ENCODE measurements at regions not wholly inside any gene's neighbourhood (a gene's known extent, or its start where the extent isn't known, plus 50 kb on each side); places are given as distances from the start of the nearest gene placed in this dataset.

- no peaks in the 10 kb centered on the region for H3K36me3 Mint-ChIP-seq (ENCODE audit: low read depth, unreplicated experiment)
- no peaks in the 10 kb centered on the region for H3K4me1 ChIP-seq (ENCODE audit: insufficient read depth, low read length)
- no peak for FAIRE-seq
- H3K9me3 Mint-ChIP-seq (ENCODE audit: unreplicated experiment): peaks cover 2% of the 10 kb centered on the region
- H3K4me3 ChIP-seq (ENCODE audit: insufficient read depth, low read depth, low read length): no peak overlapping the region
- H3K27ac ChIP-seq (ENCODE audit: low read depth, low read length): no peak overlapping the region
- TF ChIP-seq, protein P1, sequence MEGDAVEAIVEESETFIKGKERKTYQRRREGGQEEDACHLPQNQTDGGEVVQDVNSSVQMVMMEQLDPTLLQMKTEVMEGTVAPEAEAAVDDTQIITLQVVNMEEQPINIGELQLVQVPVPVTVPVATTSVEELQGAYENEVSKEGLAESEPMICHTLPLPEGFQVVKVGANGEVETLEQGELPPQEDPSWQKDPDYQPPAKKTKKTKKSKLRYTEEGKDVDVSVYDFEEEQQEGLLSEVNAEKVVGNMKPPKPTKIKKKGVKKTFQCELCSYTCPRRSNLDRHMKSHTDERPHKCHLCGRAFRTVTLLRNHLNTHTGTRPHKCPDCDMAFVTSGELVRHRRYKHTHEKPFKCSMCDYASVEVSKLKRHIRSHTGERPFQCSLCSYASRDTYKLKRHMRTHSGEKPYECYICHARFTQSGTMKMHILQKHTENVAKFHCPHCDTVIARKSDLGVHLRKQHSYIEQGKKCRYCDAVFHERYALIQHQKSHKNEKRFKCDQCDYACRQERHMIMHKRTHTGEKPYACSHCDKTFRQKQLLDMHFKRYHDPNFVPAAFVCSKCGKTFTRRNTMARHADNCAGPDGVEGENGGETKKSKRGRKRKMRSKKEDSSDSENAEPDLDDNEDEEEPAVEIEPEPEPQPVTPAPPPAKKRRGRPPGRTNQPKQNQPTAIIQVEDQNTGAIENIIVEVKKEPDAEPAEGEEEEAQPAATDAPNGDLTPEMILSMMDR (IDR thresholded peaks at IDR 0.05; ENCODE audit: insufficient read depth, low read depth, low read length): no peak
- TF ChIP-seq EZH2 (IDR thresholded peaks at IDR 0.05; ENCODE audit: insufficient read depth, low read length): no peak
- H3K79me2 ChIP-seq (ENCODE audit: insufficient read depth, low read length): no peaks in the 10 kb centered on the region
- no peak overlapping the region for H3K4me2 ChIP-seq (ENCODE audit: low read length)
- no peaks in the 10 kb centered on the region for H3K36me3 ChIP-seq (ENCODE audit: insufficient read depth, low read length)
- H2AFZ ChIP-seq (ENCODE audit: low read depth, low read length): no peak overlapping the region
- no peak overlapping the region for H3K27ac Mint-ChIP-seq (ENCODE audit: unreplicated experiment)
- no peaks in the 10 kb centered on the region for H4K20me1 ChIP-seq (ENCODE audit: insufficient read depth, low read length)
- no peak overlapping the region for H3K9ac ChIP-seq (ENCODE audit: low read length)
- no peaks in the 10 kb centered on the region for H3K9me3 ChIP-seq (ENCODE audit: insufficient read depth, low read depth, low read length)
- no peak overlapping the region for H3K4me3 Mint-ChIP-seq (ENCODE audit: unreplicated experiment)
- no peak for DNase-seq (ENCODE audit: low read depth)
- no peaks in the 10 kb centered on the region for H3K4me1 Mint-ChIP-seq (ENCODE audit: low read depth, unreplicated experiment)
- H3K27me3 Mint-ChIP-seq (ENCODE audit: low read depth, unreplicated experiment): no peaks in the 10 kb centered on the region
- H3K27me3 ChIP-seq (ENCODE audit: insufficient read depth, low read length): no peaks in the 10 kb centered on the region
Observed at GRCh38 chr18:32529722-32530420, 59.2 kb upstream of the GAREM1 start.

DNA sequence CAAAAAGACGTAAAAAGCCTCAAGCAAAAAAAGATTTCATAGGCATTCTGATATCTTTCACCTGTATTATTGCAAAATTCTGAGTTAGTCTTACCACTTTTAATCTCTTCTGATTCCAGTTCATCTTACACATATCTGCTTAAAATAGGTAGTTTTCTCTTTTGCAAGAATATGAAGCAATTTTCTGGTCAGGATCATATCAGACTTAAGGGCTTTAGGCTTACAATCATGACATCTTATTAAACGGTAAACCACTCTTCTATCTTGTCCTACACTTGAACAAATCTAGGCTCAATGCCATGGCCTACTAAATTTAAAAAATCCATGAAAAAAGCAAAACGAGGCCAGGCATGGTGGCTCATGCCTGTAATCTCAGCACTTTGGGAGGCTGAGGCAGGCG, 50.1 kb upstream of the GAREM1 start:
- Histone ChIP-seq H3K27ac (ENCODE audit: low read depth, low read length) (no peak overlapping the region), H3K4me1 (ENCODE audit: insufficient read depth, low read length) (no peaks in the 10 kb centered on the region), H3K79me2 (ENCODE audit: insufficient read depth, low read length) (no peaks in the 10 kb centered on the region), H3K4me3 (ENCODE audit: insufficient read depth, low read depth, low read length) (no peak overlapping the region), H4K20me1 (ENCODE audit: insufficient read depth, low read length) (no peaks in the 10 kb centered on the region), H2AFZ (ENCODE audit: low read depth, low read length) (no peak overlapping the region), H3K36me3 (ENCODE audit: insufficient read depth, low read length) (no peaks in the 10 kb centered on the region), H3K9ac (ENCODE audit: low read length) (no peak overlapping the region), H3K9me3 (ENCODE audit: insufficient read depth, low read depth, low read length) (no peaks in the 10 kb centered on the region), H3K27me3 (ENCODE audit: insufficient read depth, low read length) (no peaks in the 10 kb centered on the region), H3K4me2 (ENCODE audit: low read length) (no peak overlapping the region)
- Mint-ChIP-seq H3K4me3 (ENCODE audit: unreplicated experiment) (no peak overlapping the region), H3K27me3 (ENCODE audit: low read depth, unreplicated experiment) (no peaks in the 10 kb centered on the region), H3K4me1 (ENCODE audit: low read depth, unreplicated experiment) (no peaks in the 10 kb centered on the region), H3K9me3 (ENCODE audit: unreplicated experiment) (no peaks in the 10 kb centered on the region), H3K36me3 (ENCODE audit: low read depth, unreplicated experiment) (no peaks in the 10 kb centered on the region), H3K27ac (ENCODE audit: unreplicated experiment) (no peak overlapping the region)
- FAIRE-seq (no peak), DNase-seq (ENCODE audit: low read depth) (no peak)
- no peak for TF ChIP-seq EZH2 (IDR thresholded peaks at IDR 0.05; ENCODE audit: insufficient read depth, low read length)
- TF ChIP-seq, protein P1 (IDR thresholded peaks at IDR 0.05; ENCODE audit: insufficient read depth, low read depth, low read length): no peak

Measured in astrocyte (in vitro differentiated cells and primary cell).